ENCODE measurements at regions not wholly inside any gene's neighbourhood (a gene's known extent, or its start where the extent isn't known, plus 50 kb on each side); places are given as distances from the start of the nearest gene placed in this dataset.

- TF ChIP-seq CTCF (IDR thresholded peaks at IDR 0.05) (no peak), POLR2A (IDR thresholded peaks at IDR 0.05) (no peak), EP300 (IDR thresholded peaks at IDR 0.05) (no peak), POLR2AphosphoS5 (IDR thresholded peaks at IDR 0.05) (no peak)
Observed at GRCh38 chr16:66169817-66170216, 196.7 kb upstream of the CDH5 start.
